Chondrocyte (in vitro differentiated cells): ENCODE measurements at regions not wholly inside any gene's neighbourhood (a gene's known extent, or its start where the extent isn't known, plus 50 kb on each side); places are given as distances from the start of the nearest gene placed in this dataset.

Experiments
- DNase-seq: peaks from one replicate; pipeline ENCODE4 v3.0.0; 2021; ENCODE audit warnings: mixed read lengths, low spot score
- H3K27ac Mint-ChIP-seq: one replicate; pipeline ENCODE4 v1.8.0; 2021; ENCODE audit warnings: mild to moderate bottlenecking, moderate library complexity, mixed read lengths; ENCODE audit not compliant: unreplicated experiment
- H3K27me3 Mint-ChIP-seq: 2 replicates; pipeline ENCODE4 v1.8.0; 2021; ENCODE audit warnings: low read depth, mixed read lengths
- H3K36me3 Mint-ChIP-seq: 2 replicates; pipeline ENCODE4 v1.8.0; 2021; ENCODE audit warnings: low read depth, mixed read lengths
- H3K4me1 Mint-ChIP-seq: 2 replicates; pipeline ENCODE4 v1.8.0; 2021; ENCODE audit warnings: low read depth, mild to moderate bottlenecking, mixed read lengths
- H3K4me3 Mint-ChIP-seq: one replicate; pipeline ENCODE4 v1.8.0; 2021; ENCODE audit warnings: mild to moderate bottlenecking, moderate library complexity, mixed read lengths; ENCODE audit not compliant: unreplicated experiment
- H3K9me3 Mint-ChIP-seq: 2 replicates; pipeline ENCODE4 v1.8.0; 2021; ENCODE audit warnings: low read depth, mixed read lengths
- CTCF ChIP-seq: fragments of 200-600 bp; sonication (generic); IDR thresholded peaks from 2 replicates; pipeline ENCODE4 v1.5.0; 2021; ENCODE audit warnings: antibody characterized with exemption, mild to moderate bottlenecking, moderate library complexity

DNA sequence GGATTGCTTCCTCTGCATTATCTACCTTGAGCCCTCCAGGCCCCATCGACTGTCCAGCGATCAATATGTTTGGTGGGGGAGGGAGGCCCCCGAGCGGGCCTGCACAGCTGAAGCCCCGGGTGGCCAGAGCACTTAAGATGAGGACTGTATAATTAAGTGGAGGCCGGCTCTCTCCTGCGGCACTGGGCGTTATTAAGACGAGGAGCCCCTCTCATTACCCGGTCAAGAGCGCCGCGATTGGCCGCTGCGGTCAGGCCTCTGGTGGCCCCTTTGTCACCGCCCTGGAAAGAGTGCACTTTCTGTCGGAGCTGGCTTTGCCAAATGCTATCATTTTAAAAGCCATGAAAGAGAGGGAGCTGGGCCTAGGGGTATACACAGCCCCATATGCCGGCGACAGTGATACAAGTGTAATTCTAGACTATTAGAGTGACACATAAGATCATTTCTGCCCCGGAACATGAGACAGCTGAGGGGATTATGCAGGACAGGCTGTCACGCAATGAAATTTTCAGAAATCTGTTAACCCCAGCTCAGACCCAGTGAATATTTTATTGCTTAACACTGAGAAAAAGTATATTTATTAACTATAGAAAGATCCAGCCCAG lies 106.3 kb upstream of the IRX1 start:
- H3K4me1 Mint-ChIP-seq: no peaks in the 10 kb centered on the region
- no peak for TF ChIP-seq CTCF
- H3K36me3 Mint-ChIP-seq: no peaks in the 10 kb centered on the region
- no peak for DNase-seq
- H3K4me3 Mint-ChIP-seq: no peak overlapping the region
- H3K9me3 Mint-ChIP-seq: peaks cover 6% of the 10 kb centered on the region
- peaks cover 9% of the 10 kb centered on the region for H3K27me3 Mint-ChIP-seq
- no peak overlapping the region for H3K27ac Mint-ChIP-seq

GRCh38 chr5:3484836-3485235 lies 110.8 kb upstream of the IRX1 start:
- DNase-seq: no peak
- H3K4me1 Mint-ChIP-seq: no peaks in the 10 kb centered on the region
- no peak overlapping the region for H3K4me3 Mint-ChIP-seq
- peaks cover 3% of the 10 kb centered on the region for H3K9me3 Mint-ChIP-seq
- no peak overlapping the region for H3K27ac Mint-ChIP-seq
- H3K36me3 Mint-ChIP-seq: no peaks in the 10 kb centered on the region
- TF ChIP-seq CTCF: no peak
- H3K27me3 Mint-ChIP-seq: peaks cover 3% of the 10 kb centered on the region

DNA sequence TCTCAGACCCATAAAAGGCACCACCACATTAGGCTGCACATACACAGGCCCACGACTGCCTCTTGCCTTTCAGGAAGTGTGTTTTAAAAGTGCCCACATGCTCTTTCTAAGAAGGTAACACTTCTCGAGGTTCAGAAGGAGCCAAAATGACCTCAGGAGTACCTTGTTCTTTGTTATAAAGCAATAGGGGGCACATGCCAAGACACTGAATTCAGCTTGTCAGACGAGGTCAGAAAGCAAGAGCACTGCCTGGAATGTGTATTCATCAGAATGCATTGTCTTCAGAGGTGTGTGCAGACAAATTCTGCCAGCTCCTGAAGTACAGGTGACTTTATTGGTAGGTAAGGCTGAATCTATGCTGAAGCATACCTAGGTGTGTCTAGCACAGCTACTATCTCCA lies 114.5 kb upstream of the IRX1 start:
- no peak for TF ChIP-seq CTCF
- no peaks in the 10 kb centered on the region for H3K4me1 Mint-ChIP-seq
- no peaks in the 10 kb centered on the region for H3K36me3 Mint-ChIP-seq
- peaks cover 3% of the 10 kb centered on the region for H3K9me3 Mint-ChIP-seq
- H3K4me3 Mint-ChIP-seq: no peak overlapping the region
- DNase-seq: no peak
- no peak overlapping the region for H3K27ac Mint-ChIP-seq
- H3K27me3 Mint-ChIP-seq: no peaks in the 10 kb centered on the region

DNA sequence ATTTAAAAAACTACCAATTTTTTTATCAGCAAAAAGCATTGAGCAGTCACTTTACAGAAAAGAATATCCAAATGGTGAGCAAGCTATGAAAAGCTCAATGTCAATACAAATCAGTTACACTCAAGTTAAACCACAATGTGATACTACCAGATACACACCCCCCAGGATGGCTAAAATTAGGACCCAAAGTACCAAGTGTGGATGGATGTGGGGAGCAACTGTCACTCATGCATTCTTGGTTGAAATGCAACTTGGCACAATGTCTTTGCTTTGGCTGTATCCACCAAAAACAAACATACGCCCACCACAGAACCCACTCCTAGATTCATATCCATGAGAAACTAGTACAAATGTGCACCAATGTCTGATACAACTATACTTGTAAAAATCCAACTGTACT lies 120.0 kb upstream of the IRX1 start:
- Mint-ChIP-seq H3K36me3 (no peaks in the 10 kb centered on the region), H3K9me3 (peaks cover 9% of the 10 kb centered on the region), H3K4me1 (no peaks in the 10 kb centered on the region), H3K27me3 (no peaks in the 10 kb centered on the region), H3K4me3 (no peak overlapping the region), H3K27ac (no peak overlapping the region)
- no peak for DNase-seq
- TF ChIP-seq CTCF: no peak

- DNase-seq: no peak
- Mint-ChIP-seq H3K4me3 (no peak overlapping the region), H3K27ac (no peak overlapping the region), H3K4me1 (no peaks in the 10 kb centered on the region), H3K27me3 (no peaks in the 10 kb centered on the region), H3K9me3 (peaks cover 14% of the 10 kb centered on the region), H3K36me3 (no peaks in the 10 kb centered on the region)
- TF ChIP-seq CTCF: no peak
Measured at GRCh38 chr5:3466392-3466791, 129.2 kb upstream of the IRX1 start.
